HUES64 (cell line): ENCODE measurements at regions not wholly inside any gene's neighbourhood (a gene's known extent, or its start where the extent isn't known, plus 50 kb on each side); places are given as distances from the start of the nearest gene placed in this dataset.

ENCODE experiments used
- H3K27ac ChIP-seq: 2 replicates; pipeline ENCODE4 v1.7.0; 2013; ENCODE audit warnings: low read depth, low read length, inconsistent platforms
- H3K27me3 ChIP-seq: 2 replicates; pipeline ENCODE4 v1.6.1; 2013; ENCODE audit warnings: mild to moderate bottlenecking, low read length; ENCODE audit not compliant: insufficient read depth
- H3K36me3 ChIP-seq: 2 replicates; pipeline ENCODE4 v1.6.1; 2013; ENCODE audit warnings: mild to moderate bottlenecking, low read length; ENCODE audit not compliant: insufficient read depth
- H3K4me1 ChIP-seq: 2 replicates; pipeline ENCODE4 v1.6.1; 2013; ENCODE audit warnings: mild to moderate bottlenecking, low read length, moderate library complexity; ENCODE audit not compliant: insufficient read depth
- H3K4me3 ChIP-seq: 2 replicates; pipeline ENCODE4 v1.5.1; 2013; ENCODE audit warnings: mild to moderate bottlenecking, low read length, moderate library complexity
- H3K9ac ChIP-seq: 2 replicates; pipeline ENCODE4 v1.6.1; 2013; ENCODE audit warnings: mild to moderate bottlenecking, low read depth, low read length
- H3K9me3 ChIP-seq: 2 replicates; pipeline ENCODE4 v1.6.1; 2013; ENCODE audit warnings: low read depth, low read length; ENCODE audit not compliant: insufficient read depth
- WGBS: fragments of 150-250, 120-280 bp; methylation state at CpG from one replicate; pipeline ENCODE4 v1.1.7; 2013; ENCODE audit warnings: missing lambda C conversion rate; 5-methylcytosine and 5-hydroxymethylcytosine counted together

GRCh38 chr18:32851936-32852335 is 79.1 kb upstream of the KLHL14 start:
- no peaks in the 10 kb centered on the region for H3K36me3 ChIP-seq
- no peak overlapping the region for H3K4me3 ChIP-seq
- H3K9ac ChIP-seq: no peak overlapping the region
- H3K9me3 ChIP-seq: peaks cover 8% of the 10 kb centered on the region; the same call in 1 of the 2 replicates
- peaks cover 13% of the 10 kb centered on the region for H3K4me1 ChIP-seq
- H3K27ac ChIP-seq: no peak overlapping the region
- no peaks in the 10 kb centered on the region for H3K27me3 ChIP-seq

GRCh38 chr18:32848826-32849225 is 76.0 kb upstream of the KLHL14 start:
- no peaks in the 10 kb centered on the region for H3K36me3 ChIP-seq
- no CpG with 5 or more reads among the region's 1 CpG for WGBS
- no peak overlapping the region for H3K4me3 ChIP-seq
- no peaks in the 10 kb centered on the region for H3K27me3 ChIP-seq
- no peak overlapping the region for H3K9ac ChIP-seq
- peaks cover 8% of the 10 kb centered on the region; the same call in 1 of the 2 replicates for H3K9me3 ChIP-seq
- H3K4me1 ChIP-seq: peaks cover 13% of the 10 kb centered on the region
- H3K27ac ChIP-seq: no peak overlapping the region

GRCh38 chr18:32847691-32848090 is 74.9 kb upstream of the KLHL14 start:
- peaks cover 13% of the 10 kb centered on the region for H3K4me1 ChIP-seq
- peak overlapping the region; percentile 39; the same call in 1 of the 2 replicates for H3K27ac ChIP-seq
- no peaks in the 10 kb centered on the region for H3K36me3 ChIP-seq
- no peaks in the 10 kb centered on the region for H3K27me3 ChIP-seq
- no peak overlapping the region for H3K9ac ChIP-seq
- no peak overlapping the region for H3K4me3 ChIP-seq
- peaks cover 8% of the 10 kb centered on the region for H3K9me3 ChIP-seq
- 40% methylated on average over 3 of the region's 3 CpGs for WGBS

- Histone ChIP-seq H3K4me3 (no peak overlapping the region), H3K36me3 (no peaks in the 10 kb centered on the region), H3K4me1 (peaks cover 13% of the 10 kb centered on the region), H3K9me3 (peaks cover 8% of the 10 kb centered on the region), H3K9ac (no peak overlapping the region), H3K27ac (no peak overlapping the region), H3K27me3 (no peaks in the 10 kb centered on the region)
- WGBS: 95% methylated on average over 2 of the region's 2 CpGs
These were observed 74.1 kb upstream of the KLHL14 start for GRCh38 chr18:32846896-32847295.

DNA sequence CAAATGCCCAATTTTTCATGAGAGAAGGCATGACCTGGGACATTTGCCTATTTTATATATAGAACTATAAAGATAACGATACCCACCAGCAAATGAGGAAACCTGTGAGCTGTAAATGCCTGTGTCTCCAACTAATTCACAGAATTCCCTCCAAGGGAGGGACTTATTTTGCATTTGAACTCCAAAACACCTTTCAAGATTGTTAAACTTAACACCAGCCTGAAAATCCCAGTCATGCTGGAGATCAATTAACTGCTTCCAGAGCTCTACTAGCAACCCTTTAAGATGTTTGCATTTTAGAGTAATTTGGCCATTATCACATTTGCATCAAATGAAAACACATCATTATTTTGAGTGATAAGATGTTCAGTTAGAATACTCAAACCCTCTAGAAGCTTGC is 68.1 kb upstream of the KLHL14 start:
- H3K9ac ChIP-seq: no peak overlapping the region
- no peak overlapping the region for H3K4me3 ChIP-seq
- peaks cover 10% of the 10 kb centered on the region for H3K4me1 ChIP-seq
- H3K27me3 ChIP-seq: no peaks in the 10 kb centered on the region
- 46% methylated on average over 1 of the region's 1 CpG for WGBS
- no peak overlapping the region for H3K27ac ChIP-seq
- H3K36me3 ChIP-seq: no peaks in the 10 kb centered on the region
- H3K9me3 ChIP-seq: no peaks in the 10 kb centered on the region; the same call in 1 of the 2 replicates

GRCh38 chr18:32835951-32836350 is 63.1 kb upstream of the KLHL14 start:
- Histone ChIP-seq H3K4me1 (peaks cover 3% of the 10 kb centered on the region), H3K9me3 (no peaks in the 10 kb centered on the region), H3K4me3 (no peak overlapping the region), H3K36me3 (no peaks in the 10 kb centered on the region), H3K27me3 (no peaks in the 10 kb centered on the region), H3K27ac (no peak overlapping the region), H3K9ac (no peak overlapping the region)

DNA sequence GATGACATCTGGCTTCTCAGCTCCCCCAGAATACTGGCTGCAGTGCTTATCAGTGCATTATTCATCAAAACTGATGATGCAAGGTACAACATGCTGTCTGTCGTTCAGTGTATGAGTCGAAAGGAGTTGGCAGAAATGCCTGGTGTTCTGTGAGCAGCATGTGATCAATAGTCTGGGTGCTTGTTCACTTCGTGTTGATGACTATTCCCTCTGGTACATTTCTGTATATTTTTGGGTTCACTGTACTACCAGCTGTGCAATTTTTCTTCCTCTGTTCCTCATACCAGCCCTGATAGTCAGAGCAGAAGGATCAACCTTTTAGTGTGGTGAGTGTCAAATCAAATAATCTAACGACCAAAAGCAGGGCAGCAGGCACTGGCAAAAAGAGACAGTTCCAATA is 59.0 kb upstream of the KLHL14 start:
- no peaks in the 10 kb centered on the region for H3K27me3 ChIP-seq
- no peak overlapping the region for H3K4me3 ChIP-seq
- 84% methylated on average over 4 of the region's 4 CpGs for WGBS
- H3K9me3 ChIP-seq: no peaks in the 10 kb centered on the region
- no peak overlapping the region for H3K9ac ChIP-seq
- no peaks in the 10 kb centered on the region for H3K36me3 ChIP-seq
- H3K4me1 ChIP-seq: no peaks in the 10 kb centered on the region
- H3K27ac ChIP-seq: no peak overlapping the region

- 77% methylated on average over 5 of the region's 6 CpGs for WGBS
- no peak overlapping the region for H3K4me3 ChIP-seq
- no peaks in the 10 kb centered on the region for H3K27me3 ChIP-seq
- no peaks in the 10 kb centered on the region for H3K9me3 ChIP-seq
- no peaks in the 10 kb centered on the region for H3K36me3 ChIP-seq
- no peaks in the 10 kb centered on the region for H3K4me1 ChIP-seq
- no peak overlapping the region for H3K27ac ChIP-seq
- H3K9ac ChIP-seq: no peak overlapping the region
These were observed 50.4 kb upstream of the KLHL14 start for GRCh38 chr18:32823226-32823625.
